ENCODE measurements at regions not wholly inside any gene's neighbourhood (a gene's known extent, or its start where the extent isn't known, plus 50 kb on each side); places are given as distances from the start of the nearest gene placed in this dataset.

- no peak for DNase-seq
Measured at GRCh38 chr11:127587511-127587910, 586.9 kb upstream of the KIRREL3 start.

DNA sequence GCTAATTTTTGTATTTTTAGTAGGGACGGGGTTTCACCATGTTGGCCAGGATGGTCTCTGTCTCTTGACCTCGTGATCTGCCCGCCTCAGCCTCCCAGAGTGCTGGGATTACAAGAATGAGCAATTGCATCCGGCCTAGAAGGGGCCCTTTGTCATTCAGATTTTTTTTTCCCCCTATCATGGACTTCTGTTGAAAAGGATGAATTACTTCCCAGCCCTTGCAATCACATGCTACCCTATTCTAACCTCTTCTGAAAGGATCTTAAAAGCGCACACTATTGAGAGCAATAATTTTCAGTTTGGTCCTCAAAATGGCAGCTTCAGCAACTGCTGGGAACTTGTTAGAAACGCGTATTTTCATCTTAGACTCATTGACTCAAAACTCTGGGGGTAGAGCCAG lies 575.6 kb upstream of the KIRREL3 start:
- DNase-seq, result no peak

- no peak for DNase-seq
Measured at GRCh38 chr11:127574478-127574877, 573.9 kb upstream of the KIRREL3 start.

DNA sequence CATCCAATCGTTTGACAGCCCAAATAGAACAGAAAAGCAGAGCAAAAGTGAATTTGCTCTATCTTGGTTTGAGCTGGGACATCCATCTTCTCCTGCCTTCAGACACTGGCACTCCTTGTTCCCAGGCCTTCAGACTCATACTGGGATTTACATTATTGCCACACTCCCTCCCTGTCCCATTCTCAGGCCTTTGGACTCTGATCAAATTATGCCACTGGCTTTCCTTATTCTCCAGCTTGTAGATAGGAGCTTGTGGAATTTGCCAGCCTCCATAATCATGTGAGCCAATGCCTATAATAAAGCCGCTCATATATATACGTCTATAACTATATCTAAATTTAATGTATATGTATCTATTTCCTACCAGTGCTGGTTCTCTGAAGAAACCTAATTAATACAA lies 568.3 kb upstream of the KIRREL3 start:
- no peak for DNase-seq

DNA sequence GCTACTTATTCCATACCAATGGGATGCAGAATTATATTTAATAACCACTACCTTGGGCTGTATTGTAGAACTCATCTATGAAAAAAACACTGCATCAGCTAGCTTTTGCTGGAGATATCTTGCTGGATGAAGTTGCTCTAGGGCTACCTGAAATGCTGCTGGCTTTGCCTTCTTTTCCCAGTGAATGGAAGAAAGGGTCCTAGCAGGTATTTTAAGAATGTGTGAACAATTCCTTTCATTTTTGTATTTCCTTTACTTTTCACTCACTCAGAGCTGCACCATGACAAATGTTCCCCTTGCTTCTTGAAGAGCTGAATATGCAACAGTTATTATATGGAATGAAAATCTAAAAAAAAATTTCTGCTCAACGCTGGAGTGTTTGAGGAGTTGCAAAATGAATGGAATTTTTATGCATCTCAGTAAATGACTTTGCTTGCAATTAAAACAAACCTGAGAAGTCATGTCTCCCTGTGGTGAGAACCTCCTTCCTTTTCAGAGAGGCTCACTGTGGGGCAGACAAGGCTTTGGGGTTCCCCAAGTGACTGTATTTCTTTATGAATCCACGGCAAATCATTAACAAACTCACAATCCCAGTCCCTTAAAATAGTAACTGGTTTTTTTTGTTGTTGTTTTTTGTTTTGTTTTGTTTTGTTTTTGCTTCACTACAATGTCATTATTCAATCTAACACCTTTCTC lies 566.8 kb upstream of the KIRREL3 start:
- DNase-seq, result no peak

- DNase-seq, result no peak
Measured at GRCh38 chr11:127564810-127565209, 564.2 kb upstream of the KIRREL3 start.

DNA sequence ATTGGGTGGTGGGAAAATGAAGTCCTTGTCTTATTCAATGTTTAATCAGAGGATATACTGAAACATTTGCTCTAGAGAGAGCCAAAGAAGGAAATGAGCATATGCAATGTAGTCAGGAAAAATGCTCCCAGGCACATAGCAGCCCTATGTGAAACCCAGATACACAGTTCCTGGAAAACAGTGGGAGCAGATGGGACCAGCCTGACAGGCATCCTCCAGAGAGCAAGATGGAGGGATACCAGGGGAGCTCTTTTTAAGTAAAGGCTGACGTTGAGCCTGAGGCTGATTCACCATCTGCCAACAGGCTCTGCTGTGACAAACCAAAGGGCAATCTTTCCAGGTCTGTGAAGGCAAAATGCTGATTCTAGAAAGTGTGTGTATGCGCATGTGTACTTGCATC lies 559.4 kb upstream of the KIRREL3 start:
- no peak for DNase-seq

GRCh38 chr11:127552446-127552845 lies 551.9 kb upstream of the KIRREL3 start:
- no peak for DNase-seq

GRCh38 chr11:127531167-127531566 lies 530.6 kb upstream of the KIRREL3 start:
- DNase-seq, result no peak

- DNase-seq, result no peak
Measured at GRCh38 chr11:127528297-127528696, 527.7 kb upstream of the KIRREL3 start.

- no peak for DNase-seq
Measured at GRCh38 chr11:127524618-127525017, 524.0 kb upstream of the KIRREL3 start.

- no peak for DNase-seq
Measured at GRCh38 chr11:127521413-127521812, 520.8 kb upstream of the KIRREL3 start.

DNA sequence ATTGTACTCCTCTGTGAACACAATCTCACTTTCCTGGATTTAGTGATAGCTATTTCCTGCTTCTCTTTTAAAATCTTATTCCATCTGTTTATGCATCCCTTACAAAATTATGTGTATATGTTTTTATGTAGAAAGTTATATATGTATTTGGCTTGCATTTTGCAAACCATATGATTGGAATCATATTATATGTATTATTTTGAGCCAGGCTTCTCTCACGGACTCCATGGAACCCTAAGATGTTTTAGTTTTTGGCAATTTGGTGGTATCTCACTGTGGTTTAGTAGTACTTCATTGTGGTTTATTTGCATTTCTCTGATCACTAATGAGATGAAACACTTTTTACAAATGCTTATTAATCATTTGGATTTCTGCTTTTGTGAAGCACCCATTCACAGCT lies 507.3 kb upstream of the KIRREL3 start:
- DNase-seq, result no peak

- DNase-seq, result no peak
Measured at GRCh38 chr11:127506647-127507046, 506.1 kb upstream of the KIRREL3 start.

DNA sequence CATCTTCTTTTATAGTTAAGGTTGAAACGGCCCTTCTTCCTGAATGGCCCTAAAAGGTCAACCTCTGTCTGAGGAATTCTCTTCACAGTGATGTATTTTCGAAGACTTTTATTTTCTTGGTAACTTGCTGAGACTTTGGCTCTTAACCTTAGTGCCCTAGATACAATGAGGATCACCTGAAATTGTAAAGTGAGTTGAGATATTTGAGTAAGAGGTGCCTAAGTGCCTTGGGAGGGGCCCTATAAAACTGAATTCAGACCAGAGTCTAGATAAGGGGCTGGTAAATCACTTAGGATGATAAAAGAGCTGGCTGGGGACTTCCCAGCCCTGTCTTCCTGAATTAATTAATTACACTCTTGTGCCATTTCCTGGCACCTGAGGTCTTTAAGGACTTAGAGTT lies 505.6 kb upstream of the KIRREL3 start:
- DNase-seq, result no peak

- DNase-seq, result no peak
Measured at GRCh38 chr11:127496165-127496564, 495.6 kb upstream of the KIRREL3 start.

DNA sequence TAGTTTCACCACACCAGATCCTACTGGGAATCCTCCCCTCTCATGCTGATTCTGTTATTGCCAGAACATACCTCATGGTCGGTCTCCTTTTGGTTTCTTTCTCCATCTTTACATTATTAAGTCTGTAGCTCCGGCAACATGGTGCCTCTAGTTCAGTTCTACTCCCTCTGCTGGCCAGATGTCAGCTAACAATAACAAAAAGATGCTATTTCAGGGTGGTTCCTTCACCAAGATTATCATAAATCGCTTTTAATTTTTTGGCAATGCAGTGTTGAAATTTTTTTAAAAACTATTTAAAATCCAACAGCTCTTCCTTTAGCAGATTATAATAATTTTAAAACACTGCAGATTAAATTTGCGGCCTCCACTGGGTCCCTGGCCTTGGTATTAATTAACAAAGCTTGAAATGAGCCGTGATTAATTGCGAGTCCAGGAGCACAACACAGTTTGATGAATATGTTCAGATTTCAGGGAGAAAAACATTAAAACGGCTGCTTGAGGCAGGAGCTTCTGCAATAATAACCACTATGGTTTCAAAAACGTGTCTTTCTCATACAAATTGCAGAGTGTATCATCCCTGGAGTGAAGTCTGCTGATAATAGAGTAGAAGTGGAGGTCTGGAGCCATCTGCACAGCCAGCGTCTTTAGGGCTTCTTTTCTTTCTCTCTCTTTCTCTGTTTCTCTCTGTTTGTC lies 492.9 kb upstream of the KIRREL3 start:
- DNase-seq, result no peak

- DNase-seq, result no peak
Measured at GRCh38 chr11:127492029-127492428, 491.5 kb upstream of the KIRREL3 start.

GRCh38 chr11:127491589-127491988 lies 491.0 kb upstream of the KIRREL3 start:
- DNase-seq, result no peak

DNA sequence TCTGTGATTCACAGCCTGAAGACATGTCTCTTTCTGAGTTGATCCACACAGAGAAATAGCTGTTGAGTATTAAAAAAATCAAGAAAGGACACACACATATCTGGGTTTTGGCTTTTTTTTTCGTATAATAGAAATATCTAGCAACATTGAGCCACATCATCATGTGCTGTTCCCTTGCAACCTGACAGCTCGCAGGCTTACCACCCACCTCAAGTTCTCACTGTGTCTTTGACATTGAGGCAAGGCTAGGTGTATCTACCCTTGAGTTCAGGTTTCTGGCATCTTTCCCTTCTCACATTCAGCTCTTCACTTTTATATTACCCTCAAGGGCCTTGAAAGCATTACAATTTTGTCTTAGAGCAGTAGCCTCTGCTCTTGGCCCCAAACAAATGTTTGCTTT lies 490.3 kb upstream of the KIRREL3 start:
- no peak for DNase-seq

- DNase-seq, result no peak
Measured at GRCh38 chr11:127485541-127485940, 485.0 kb upstream of the KIRREL3 start.

GRCh38 chr11:127481391-127481790 lies 480.8 kb upstream of the KIRREL3 start:
- no peak for DNase-seq

DNA sequence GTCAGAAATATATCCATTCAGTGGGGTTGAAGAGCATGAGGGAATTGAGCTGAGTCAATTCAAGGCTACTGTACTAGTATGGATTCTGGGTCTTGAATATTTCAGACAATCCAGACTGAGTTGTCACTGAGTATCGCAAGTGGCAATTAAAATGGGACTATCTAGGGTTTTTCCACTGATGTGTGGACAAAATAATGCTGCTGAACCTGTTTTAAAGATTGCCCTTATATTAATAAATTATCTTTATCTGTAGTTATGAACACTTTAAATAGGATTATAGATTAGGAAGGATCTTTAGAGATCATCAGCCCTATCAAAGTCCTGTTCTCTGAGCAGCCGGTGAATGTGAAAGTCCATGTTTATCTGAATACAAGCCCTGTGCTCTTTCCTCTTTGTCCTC lies 478.3 kb upstream of the KIRREL3 start:
- DNase-seq, result no peak

DNA sequence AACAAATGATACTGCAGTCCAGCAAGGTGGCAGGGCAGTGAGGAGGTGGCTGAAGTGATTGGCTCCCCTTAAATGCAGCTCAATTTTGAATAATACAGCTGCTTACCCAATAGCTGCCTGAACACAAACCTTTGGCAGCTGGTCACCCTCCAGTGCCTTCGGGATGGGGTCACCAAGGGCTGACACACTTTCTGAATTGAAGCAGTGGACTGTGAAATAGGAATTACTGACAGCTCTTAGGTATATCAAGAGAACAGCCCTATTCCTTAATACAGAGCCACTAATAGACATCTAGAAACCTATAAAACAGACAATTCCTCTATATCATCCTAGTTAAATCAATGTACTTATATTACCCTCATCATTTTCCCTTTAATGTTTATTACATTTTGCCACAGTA lies 474.2 kb upstream of the KIRREL3 start:
- no peak for DNase-seq
